ENCODE measurements at regions not wholly inside any gene's neighbourhood (a gene's known extent, or its start where the extent isn't known, plus 50 kb on each side); places are given as distances from the start of the nearest gene placed in this dataset.
A peak's percentile ranks its signal among the peaks of the same experiment; 100 is the strongest.

- no peaks in the 10 kb centered on the region for H3K36me3 Mint-ChIP-seq
- H3K4me1 Mint-ChIP-seq, result peaks cover 32% of the 10 kb centered on the region
- H3K27ac ChIP-seq, result peak overlapping the region; percentile 69
- H3K4me3 Mint-ChIP-seq, result no peak overlapping the region
- no peak overlapping the region for H3K9ac ChIP-seq
- H3K9me3 ChIP-seq (ENCODE audit: low read depth), result no peaks in the 10 kb centered on the region
- H3F3A ChIP-seq (ENCODE audit: low read depth), result peaks cover 16% of the 10 kb centered on the region
- no peak overlapping the region for H2AFZ ChIP-seq (replicated peaks)
- peaks cover 6% of the 10 kb centered on the region for H3K9me3 Mint-ChIP-seq
- H3K27ac Mint-ChIP-seq, result no peak overlapping the region
- peak; percentile 27 for DNase-seq (ENCODE audit: low spot score)
- H3K4me2 ChIP-seq, result peak overlapping the region; percentile 23
- H3K4me3 ChIP-seq, result no peak overlapping the region
- no peaks in the 10 kb centered on the region for H3K36me3 ChIP-seq
- peaks cover 40% of the 10 kb centered on the region for H3K4me1 ChIP-seq
- no peaks in the 10 kb centered on the region for H3K27me3 Mint-ChIP-seq (ENCODE audit: insufficient read depth, low read depth)
- H3K27me3 ChIP-seq, result no peaks in the 10 kb centered on the region
- no peaks in the 10 kb centered on the region for H4K20me1 ChIP-seq (ENCODE audit: low read depth)
- H3K79me2 ChIP-seq (ENCODE audit: low read depth), result no peaks in the 10 kb centered on the region
- TF ChIP-seq EZH2phosphoT487 (IDR thresholded peaks at IDR 0.05), result no peak
- TF ChIP-seq CTCF (IDR thresholded peaks at IDR 0.05), result no peak
- TF ChIP-seq EZH2 (IDR thresholded peaks at IDR 0.05), result no peak
These were observed 1719.2 kb upstream of the PIK3C3 start for GRCh38 chr18:40235836-40236235.

DNA sequence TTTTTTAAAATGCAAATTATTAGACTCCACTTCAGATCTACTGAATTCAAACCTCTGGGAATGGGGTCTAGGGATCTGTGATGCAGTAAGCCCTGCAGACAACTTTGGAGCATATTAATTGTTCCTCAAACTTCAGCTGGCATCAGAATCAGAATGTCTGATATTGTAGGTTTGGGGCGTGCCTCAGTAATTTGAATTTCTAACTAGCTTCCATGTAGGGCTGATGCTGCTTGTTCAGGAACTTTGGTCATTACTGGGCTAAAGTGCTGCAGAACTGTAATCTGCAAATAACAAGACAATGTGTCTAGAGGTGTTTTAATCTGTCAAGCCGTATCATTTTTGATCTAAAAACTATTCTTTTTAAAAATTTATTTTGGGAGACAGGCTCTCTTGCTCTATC lies 1719.7 kb upstream of the PIK3C3 start:
- Histone ChIP-seq H3K9ac (no peak overlapping the region), H3K27ac (peak overlapping the region; percentile 69), H3K79me2 (ENCODE audit: low read depth) (no peaks in the 10 kb centered on the region), H3K9me3 (ENCODE audit: low read depth) (no peaks in the 10 kb centered on the region), H4K20me1 (ENCODE audit: low read depth) (no peaks in the 10 kb centered on the region), H3K36me3 (no peaks in the 10 kb centered on the region), H3K4me3 (no peak overlapping the region), H3K27me3 (no peaks in the 10 kb centered on the region), H3F3A (ENCODE audit: low read depth) (peaks cover 16% of the 10 kb centered on the region), H3K4me1 (peaks cover 40% of the 10 kb centered on the region), H3K4me2 (peak overlapping the region; percentile 23), H2AFZ (replicated peaks) (no peak overlapping the region)
- peaks cover 9% of the 10 kb centered on the region for H3K9me3 Mint-ChIP-seq
- TF ChIP-seq EZH2phosphoT487 (IDR thresholded peaks at IDR 0.05) (no peak), CTCF (IDR thresholded peaks at IDR 0.05) (no peak), EZH2 (IDR thresholded peaks at IDR 0.05) (no peak)
- H3K4me3 Mint-ChIP-seq, result no peak overlapping the region
- no peaks in the 10 kb centered on the region for H3K27me3 Mint-ChIP-seq (ENCODE audit: insufficient read depth, low read depth)
- peaks cover 32% of the 10 kb centered on the region for H3K4me1 Mint-ChIP-seq
- no peak overlapping the region for H3K27ac Mint-ChIP-seq
- DNase-seq (ENCODE audit: low spot score), result no peak
- H3K36me3 Mint-ChIP-seq, result no peaks in the 10 kb centered on the region

DNA sequence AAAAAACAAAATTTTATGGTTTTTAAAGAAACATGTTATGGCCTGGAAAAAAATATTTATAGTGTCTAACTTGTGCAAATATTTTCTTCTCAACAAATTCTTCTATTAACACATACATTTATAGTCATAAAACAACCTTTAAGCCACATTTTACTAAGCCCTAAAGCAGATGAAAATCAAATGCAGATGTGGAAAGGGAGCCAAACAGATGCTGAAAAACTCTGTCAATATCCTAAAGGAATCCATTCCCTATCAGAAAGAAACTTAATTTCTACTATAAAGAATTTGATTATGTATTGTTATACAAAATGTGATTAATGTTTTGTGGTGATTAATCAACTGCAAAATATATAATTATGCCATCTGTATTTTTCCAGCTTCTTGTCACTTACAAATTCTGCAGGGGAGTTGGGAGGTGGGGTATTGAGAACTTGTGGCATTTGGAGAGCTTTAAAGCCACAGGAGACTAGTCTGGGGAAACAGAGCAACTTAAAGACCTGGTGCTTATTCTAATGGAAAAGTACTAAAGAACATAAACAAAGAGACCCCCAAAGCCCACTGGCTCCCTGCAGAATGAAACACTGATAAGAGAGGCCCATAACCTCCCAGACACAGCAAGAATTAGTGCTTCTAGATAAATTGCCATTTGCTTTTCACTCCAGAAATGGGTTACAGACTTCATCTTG lies 1721.0 kb upstream of the PIK3C3 start:
- peaks cover 40% of the 10 kb centered on the region for H3K4me1 ChIP-seq
- peak overlapping the region; percentile 87 for H3K27ac Mint-ChIP-seq
- H3K27me3 ChIP-seq, result no peaks in the 10 kb centered on the region
- no peak overlapping the region for H2AFZ ChIP-seq (replicated peaks)
- peaks cover 32% of the 10 kb centered on the region for H3K4me1 Mint-ChIP-seq
- H3K27me3 Mint-ChIP-seq (ENCODE audit: insufficient read depth, low read depth), result no peaks in the 10 kb centered on the region
- no peak overlapping the region for H3K4me3 ChIP-seq
- no peaks in the 10 kb centered on the region for H3K36me3 ChIP-seq
- peak; percentile 50 for DNase-seq (ENCODE audit: low spot score)
- H3K4me2 ChIP-seq, result peak overlapping the region; percentile 60
- peaks cover 16% of the 10 kb centered on the region for H3F3A ChIP-seq (ENCODE audit: low read depth)
- TF ChIP-seq CTCF (IDR thresholded peaks at IDR 0.05) (no peak), EZH2 (IDR thresholded peaks at IDR 0.05) (no peak), EZH2phosphoT487 (IDR thresholded peaks at IDR 0.05) (no peak)
- no peaks in the 10 kb centered on the region for H3K36me3 Mint-ChIP-seq
- H3K9me3 Mint-ChIP-seq, result peaks cover 14% of the 10 kb centered on the region
- no peak overlapping the region for H3K27ac ChIP-seq
- H4K20me1 ChIP-seq (ENCODE audit: low read depth), result no peaks in the 10 kb centered on the region
- no peaks in the 10 kb centered on the region for H3K9me3 ChIP-seq (ENCODE audit: low read depth)
- H3K9ac ChIP-seq, result no peak overlapping the region
- no peaks in the 10 kb centered on the region for H3K79me2 ChIP-seq (ENCODE audit: low read depth)
- H3K4me3 Mint-ChIP-seq, result no peak overlapping the region
